ENCODE measurements at regions not wholly inside any gene's neighbourhood (a gene's known extent, or its start where the extent isn't known, plus 50 kb on each side); places are given as distances from the start of the nearest gene placed in this dataset.
"Not testable (repeated sequence)": the region's sequence is repeated elsewhere in the genome, so short reads cannot be mapped to it uniquely, and the experiment has no call there.

DNA sequence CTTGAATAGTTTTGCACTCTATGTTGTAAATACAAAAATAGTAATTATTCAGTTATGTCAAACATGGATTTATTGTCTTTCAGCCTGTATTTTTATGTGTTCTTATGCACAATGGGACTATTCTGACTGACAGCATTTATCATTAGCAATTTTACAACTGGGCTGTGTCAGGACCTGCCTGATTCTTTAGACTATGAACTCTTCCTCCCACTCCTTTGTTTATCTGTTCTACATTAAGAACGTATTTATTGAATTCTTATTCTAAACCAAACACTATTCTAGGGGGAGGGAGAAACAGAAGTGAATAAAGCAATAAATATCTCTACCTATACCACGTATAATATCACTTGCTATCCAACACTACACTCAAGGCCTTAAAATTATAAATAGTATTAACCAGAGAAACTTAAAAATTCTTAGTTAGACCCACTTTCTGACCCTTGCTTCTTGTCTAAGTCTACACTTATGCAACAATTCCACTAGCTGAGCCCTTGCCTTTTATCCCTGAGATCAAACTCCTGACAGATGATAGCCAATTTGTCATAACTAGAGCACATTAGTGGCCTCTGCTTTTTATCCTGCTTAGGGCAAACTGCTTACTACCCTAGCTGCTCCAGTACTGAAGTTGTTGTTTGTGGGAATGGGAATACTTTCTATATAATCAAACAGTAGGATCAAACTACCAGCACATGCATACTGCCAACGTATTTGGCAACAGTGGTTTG lies 494.3 kb downstream of the BRINP3 start:
- DNase-seq: no peak

DNA sequence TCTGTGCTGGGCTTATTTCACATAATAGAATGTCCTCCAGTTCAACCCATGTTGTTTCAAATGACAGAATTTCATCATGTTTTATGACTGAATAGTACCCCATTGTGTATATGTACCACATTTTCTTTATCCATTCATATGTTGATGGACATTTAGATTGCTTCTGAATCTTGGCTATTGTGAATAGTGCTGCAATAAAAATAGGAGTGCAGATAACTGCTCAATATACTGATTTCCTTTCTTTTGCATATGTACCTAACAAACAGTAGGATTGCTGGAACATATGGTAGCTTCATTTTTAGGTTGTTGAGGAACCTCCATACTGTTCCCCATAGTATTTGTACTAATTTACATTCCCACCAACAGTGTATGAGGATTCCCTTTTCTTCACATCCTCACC lies 491.1 kb downstream of the BRINP3 start:
- no peak for DNase-seq

DNA sequence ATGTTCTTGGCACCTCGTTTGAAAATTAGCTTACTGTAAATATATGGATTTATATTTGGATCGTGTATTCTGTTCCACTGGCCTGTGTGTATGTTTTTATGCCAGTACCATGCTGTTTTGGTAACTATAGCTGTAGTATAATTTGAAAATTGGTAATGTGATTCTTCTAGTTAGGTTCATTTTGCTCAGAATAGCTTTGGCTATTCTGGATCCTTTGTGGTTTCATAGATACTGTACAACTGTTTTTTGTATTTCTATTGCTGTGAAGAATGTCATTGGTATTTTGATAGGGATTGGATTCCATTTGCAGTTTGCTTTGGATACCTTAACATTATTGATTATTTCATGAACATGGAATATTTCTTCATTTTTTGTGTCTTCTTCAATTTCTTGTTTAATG lies 490.2 kb downstream of the BRINP3 start:
- DNase-seq: no peak

DNA sequence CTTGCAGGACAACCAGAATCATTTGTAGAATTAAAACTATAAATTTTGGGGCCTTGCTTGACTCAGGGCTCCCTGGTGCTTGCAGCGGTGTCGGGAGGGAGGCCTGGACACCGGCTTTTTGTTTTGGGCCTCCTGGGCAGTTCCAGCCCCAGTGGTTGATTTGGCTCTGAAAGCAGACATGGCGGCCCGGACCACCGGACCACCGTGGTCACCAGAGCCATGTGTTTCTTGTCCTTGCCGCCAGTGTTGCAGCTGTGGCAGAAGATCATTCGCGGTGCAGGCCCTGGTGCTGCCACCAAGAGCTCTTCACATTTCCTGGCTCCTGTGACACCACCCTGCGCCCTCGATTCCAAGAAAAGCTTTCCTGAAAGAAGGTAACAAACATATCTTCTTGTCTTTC lies 484.8 kb downstream of the BRINP3 start:
- DNase-seq: no peak

DNA sequence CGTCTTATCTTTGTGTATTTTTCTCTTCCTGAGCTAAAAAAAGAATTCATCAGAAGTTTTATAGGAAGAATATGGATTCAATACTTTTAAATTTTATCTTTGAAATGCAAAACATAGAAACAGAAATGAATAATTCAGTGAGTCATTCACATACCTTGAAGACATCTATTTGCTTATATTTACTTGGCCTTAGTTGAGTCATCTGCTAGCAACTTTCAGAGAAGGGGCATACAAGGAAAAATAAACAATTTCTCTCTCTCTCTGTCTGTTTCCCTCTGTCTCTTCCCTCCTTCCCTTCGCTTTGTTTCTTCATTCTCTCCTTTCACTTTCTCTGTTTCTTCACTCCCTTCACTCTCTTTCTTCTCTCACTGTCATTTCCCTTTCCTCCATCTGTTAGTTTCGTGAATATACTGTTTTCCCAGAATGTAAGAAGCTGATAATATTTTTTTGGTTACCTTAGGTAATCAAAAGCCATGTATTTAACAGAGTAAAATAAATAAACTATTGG lies 477.2 kb downstream of the BRINP3 start:
- DNase-seq: no peak

DNA sequence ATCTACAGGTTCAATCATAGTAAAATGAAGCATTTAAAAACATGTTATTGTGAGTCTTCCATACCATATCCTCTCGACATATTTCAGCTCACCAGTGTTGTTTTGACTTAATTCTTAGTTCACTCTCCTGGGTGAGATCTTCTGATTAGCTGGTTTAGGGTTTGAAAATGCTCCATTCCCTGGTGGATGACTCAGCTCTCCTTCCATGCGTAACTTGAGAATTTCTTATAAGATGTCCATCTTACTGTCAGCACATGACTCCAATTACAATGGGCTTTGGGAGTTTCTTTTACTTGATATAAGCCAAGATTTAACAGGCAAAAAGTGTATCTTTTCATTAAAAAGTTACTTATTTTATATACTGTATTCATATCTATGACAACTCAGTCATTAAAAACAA lies 476.5 kb downstream of the BRINP3 start:
- DNase-seq: no peak

DNA sequence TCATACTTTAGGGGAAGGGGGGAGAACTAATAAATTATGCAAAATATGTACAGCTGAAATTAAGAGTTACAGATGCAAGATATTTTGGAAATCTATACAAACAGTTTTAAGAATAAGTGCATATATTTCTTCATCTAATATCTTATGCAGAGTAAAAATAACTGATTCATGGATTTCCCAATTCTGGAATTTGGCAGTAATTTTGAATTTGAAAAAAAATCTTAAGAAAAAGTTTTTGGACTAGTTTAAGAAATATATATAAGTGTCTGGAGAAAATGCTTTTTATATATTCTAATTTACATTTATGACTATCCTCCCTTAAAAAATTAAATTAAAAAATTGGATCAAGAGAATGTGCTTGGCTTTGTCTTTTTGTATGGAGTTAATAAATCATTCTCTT lies 474.3 kb downstream of the BRINP3 start:
- no peak for DNase-seq

DNA sequence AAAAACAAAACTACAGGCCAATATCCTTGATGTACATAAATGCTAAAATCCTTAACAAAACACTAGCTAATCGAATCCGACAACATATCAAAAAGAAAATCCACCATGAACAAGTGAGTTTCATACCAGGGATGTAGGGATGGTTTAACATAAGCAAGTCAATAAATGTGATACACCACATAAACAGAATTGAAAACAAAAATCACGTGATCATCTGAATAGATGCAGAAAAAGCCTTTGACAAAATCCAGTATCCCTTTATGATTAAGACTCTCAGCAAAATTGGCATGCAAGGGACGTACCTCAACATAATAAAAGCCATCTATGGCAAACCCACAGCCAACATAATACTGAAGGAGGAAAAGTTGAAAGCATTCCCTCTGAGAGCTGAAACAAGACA lies 466.1 kb downstream of the BRINP3 start:
- no peak for DNase-seq

DNA sequence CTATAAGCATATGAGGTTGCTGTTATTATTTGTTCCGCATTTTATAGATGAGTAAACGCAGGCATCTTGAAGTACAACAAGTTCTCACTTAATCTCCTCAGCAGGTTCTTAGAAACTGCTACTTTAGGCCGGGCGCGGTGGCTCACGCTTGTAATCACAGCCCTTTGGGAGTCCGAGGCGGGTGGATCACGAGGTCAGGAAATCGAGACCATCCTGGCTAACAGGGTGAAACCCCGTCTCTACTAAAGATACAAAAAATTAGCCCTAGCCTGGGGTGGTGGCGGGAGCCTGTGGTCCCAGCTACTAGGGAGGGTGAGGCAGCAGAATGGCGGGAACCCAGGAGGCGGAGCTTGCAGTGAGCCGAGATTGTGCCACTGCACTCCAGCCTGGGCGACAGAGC lies 458.5 kb downstream of the BRINP3 start:
- not testable (repeated sequence) for DNase-seq

DNA sequence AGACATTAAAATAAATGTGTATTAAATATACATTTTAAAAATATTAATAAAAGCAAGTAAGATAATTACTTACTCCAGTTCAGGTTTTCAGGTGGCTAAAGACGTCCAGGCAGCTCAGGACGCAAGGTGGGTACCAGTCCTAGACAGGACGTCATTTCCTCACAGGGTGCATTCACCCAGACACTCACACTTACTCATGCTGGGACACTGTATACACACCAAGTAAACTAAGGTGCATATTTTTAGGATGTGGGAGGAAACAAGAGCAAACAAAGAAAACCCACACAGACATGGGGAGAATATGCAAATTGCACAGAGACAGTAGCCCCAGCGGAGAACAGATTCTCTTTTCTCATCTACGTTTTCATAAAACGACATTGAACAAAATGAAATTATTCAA lies 457.9 kb downstream of the BRINP3 start:
- DNase-seq: no peak

DNA sequence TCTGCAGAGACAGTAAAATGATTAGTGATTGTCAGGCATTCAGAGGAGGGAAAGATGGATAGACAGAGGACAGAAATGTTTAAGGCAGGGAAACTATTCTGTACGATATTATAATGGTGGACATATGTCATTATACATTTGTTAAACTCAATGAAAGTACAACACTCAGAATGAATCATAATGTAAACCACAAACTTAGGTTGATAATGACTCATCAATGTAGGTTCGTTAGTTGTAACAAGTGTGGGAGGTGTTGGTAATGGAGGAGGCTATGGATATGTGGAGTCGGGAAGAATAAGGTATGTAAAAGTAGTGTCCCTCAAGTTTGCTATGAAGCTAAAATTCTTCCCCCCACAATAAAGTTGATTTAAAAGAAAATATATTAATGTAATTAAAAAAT lies 455.0 kb downstream of the BRINP3 start:
- DNase-seq: no peak

DNA sequence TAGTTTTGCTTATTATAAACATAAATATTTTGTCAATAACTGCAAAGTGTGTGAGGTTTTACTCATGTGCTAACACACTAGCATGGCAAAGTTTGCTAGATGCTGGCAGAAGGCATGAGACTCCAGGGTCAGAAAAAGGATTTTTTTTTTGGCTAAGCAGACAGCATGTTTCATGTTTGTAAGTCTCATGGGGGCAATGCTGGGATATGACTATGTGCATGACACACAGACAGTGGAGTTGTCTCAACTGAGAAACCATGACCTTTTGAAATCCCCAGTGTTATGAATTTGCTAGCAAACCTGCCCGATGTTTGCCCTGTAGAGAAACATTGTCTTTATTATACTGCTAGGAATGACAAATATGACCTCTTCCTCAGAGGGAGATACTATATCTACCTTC lies 448.2 kb downstream of the BRINP3 start:
- DNase-seq: no peak

DNA sequence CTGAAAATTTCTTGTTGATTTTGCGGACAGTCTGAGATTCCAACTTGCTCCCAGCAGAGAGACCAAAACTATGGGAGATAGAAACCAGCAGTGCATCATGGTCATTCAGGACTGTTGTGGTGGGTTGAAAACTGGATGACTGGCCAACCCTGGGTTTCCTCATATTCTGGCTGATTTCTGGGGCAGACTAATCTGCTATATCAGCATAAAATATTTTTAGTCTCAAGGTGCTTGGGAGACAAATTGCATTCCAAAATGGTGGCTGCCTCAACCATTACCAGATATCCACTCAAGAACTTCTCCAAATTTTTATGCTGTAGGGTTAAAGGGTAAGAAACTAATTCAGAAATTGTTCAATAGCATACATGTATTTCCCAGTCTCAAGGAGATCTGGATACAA lies 434.0 kb downstream of the BRINP3 start:
- no peak for DNase-seq

DNA sequence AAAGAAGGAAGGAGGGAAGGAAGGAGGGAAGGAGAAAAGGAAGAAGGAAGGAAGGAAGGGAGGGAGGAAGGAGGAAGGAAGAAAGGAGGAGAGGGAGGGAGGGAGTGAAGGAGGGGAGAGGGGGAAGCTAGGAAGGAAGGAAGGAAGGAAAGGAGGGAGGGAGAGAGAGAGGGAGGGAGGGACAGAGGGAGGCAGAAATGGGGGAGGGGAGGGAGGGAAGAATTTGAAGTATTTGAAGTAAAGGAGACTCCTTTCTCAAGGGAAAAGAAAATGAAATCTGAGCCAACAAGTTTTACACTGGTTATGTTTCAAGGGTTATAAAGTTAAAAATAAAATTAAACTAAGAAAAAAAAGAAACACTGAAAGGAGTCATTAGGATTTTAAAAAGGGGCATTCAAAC lies 431.4 kb downstream of the BRINP3 start:
- DNase-seq: no peak
